ENCODE measurements at regions not wholly inside any gene's neighbourhood (a gene's known extent, or its start where the extent isn't known, plus 50 kb on each side); places are given as distances from the start of the nearest gene placed in this dataset.

- TF ChIP-seq CTCF (IDR thresholded peaks at IDR 0.05; ENCODE audit: insufficient read depth, low read length, poor library complexity, severe bottlenecking), result no peak
- H3K27me3 ChIP-seq (replicated peaks; ENCODE audit: control insufficient read depth, insufficient read depth, low read length), result no peaks in the 10 kb centered on the region; the same call in 1 of the 2 replicates
- DNase-seq (ENCODE audit: extremely low read depth, insufficient read length), result no peak
- H3K4me3 ChIP-seq (replicated peaks; ENCODE audit: low read depth, low read length), result no peak overlapping the region
- H3K36me3 ChIP-seq (ENCODE audit: control insufficient read depth, insufficient read depth, low read length), result no peaks in the 10 kb centered on the region
These were observed 50.3 kb downstream of the NAV1 start for GRCh38 chr1:201589186-201589585.

GRCh38 chr1:201590474-201590873 lies 51.5 kb downstream of the NAV1 start:
- no peak for DNase-seq (ENCODE audit: extremely low read depth, insufficient read length)
- H3K4me3 ChIP-seq (replicated peaks; ENCODE audit: low read depth, low read length), result no peak overlapping the region
- H3K27me3 ChIP-seq (replicated peaks; ENCODE audit: control insufficient read depth, insufficient read depth, low read length), result no peaks in the 10 kb centered on the region; the same call in 1 of the 2 replicates
- no peak for TF ChIP-seq CTCF (IDR thresholded peaks at IDR 0.05; ENCODE audit: insufficient read depth, low read length, poor library complexity, severe bottlenecking)
- no peaks in the 10 kb centered on the region for H3K36me3 ChIP-seq (ENCODE audit: control insufficient read depth, insufficient read depth, low read length)

- TF ChIP-seq CTCF (IDR thresholded peaks at IDR 0.05; ENCODE audit: insufficient read depth, low read length, poor library complexity, severe bottlenecking), result no peak
- H3K36me3 ChIP-seq (ENCODE audit: control insufficient read depth, insufficient read depth, low read length), result no peaks in the 10 kb centered on the region
- no peaks in the 10 kb centered on the region; the same call in 1 of the 2 replicates for H3K27me3 ChIP-seq (replicated peaks; ENCODE audit: control insufficient read depth, insufficient read depth, low read length)
- H3K4me3 ChIP-seq (replicated peaks; ENCODE audit: low read depth, low read length), result no peak overlapping the region
- no peak for DNase-seq (ENCODE audit: extremely low read depth, insufficient read length)
These were observed 52.4 kb downstream of the NAV1 start for GRCh38 chr1:201591348-201591747.

- Histone ChIP-seq H3K4me3 (replicated peaks; ENCODE audit: low read depth, low read length) (no peak overlapping the region), H3K27me3 (replicated peaks; ENCODE audit: control insufficient read depth, insufficient read depth, low read length) (no peaks in the 10 kb centered on the region; the same call in 1 of the 2 replicates), H3K36me3 (ENCODE audit: control insufficient read depth, insufficient read depth, low read length) (no peaks in the 10 kb centered on the region)
- no peak for TF ChIP-seq CTCF (IDR thresholded peaks at IDR 0.05; ENCODE audit: insufficient read depth, low read length, poor library complexity, severe bottlenecking)
- no peak for DNase-seq (ENCODE audit: extremely low read depth, insufficient read length)
These were observed 53.1 kb downstream of the NAV1 start for GRCh38 chr1:201591981-201592380.

- H3K4me3 ChIP-seq (replicated peaks; ENCODE audit: low read depth, low read length), result no peak overlapping the region
- no peaks in the 10 kb centered on the region for H3K36me3 ChIP-seq (ENCODE audit: control insufficient read depth, insufficient read depth, low read length)
- no peak for TF ChIP-seq CTCF (IDR thresholded peaks at IDR 0.05; ENCODE audit: insufficient read depth, low read length, poor library complexity, severe bottlenecking)
- DNase-seq (ENCODE audit: extremely low read depth, insufficient read length), result no peak
- H3K27me3 ChIP-seq (replicated peaks; ENCODE audit: control insufficient read depth, insufficient read depth, low read length), result no peaks in the 10 kb centered on the region; the same call in 1 of the 2 replicates
These were observed 54.4 kb downstream of the NAV1 start for GRCh38 chr1:201593200-201593921.

Measured in GM06990 (cell line).